Mucosa of rectum (tissue), 2 donors: ENCODE measurements at regions not wholly inside any gene's neighbourhood (a gene's known extent, or its start where the extent isn't known, plus 50 kb on each side); places are given as distances from the start of the nearest gene placed in this dataset.
"Not testable (repeated sequence)": the region's sequence is repeated elsewhere in the genome, so short reads cannot be mapped to it uniquely, and the experiment has no call there.

Source experiments
- H3K27ac ChIP-seq, 2 donors: one replicate each; pipeline ENCODE4 v1.7.0; 2013; ENCODE audit warnings: inconsistent platforms in 2 of 2, low read depth in 2 of 2, low read length in 2 of 2
- H3K27me3 ChIP-seq, 2 donors: one replicate each; pipeline ENCODE4 v1.7.0; 2013; ENCODE audit warnings: low read length in 2 of 2; ENCODE audit not compliant: control insufficient read depth in 2 of 2, insufficient read depth in 2 of 2
- H3K36me3 ChIP-seq, 2 donors: one replicate each; pipeline ENCODE4 v1.7.0; 2013; ENCODE audit warnings: low read length in 2 of 2; ENCODE audit not compliant: control insufficient read depth in 2 of 2, insufficient read depth in 2 of 2
- H3K4me1 ChIP-seq, 2 donors: one replicate each; pipeline ENCODE4 v1.7.0; 2013; ENCODE audit warnings: low read length in 2 of 2, mild to moderate bottlenecking in 1 of 2; ENCODE audit not compliant: control insufficient read depth in 2 of 2, insufficient read depth in 2 of 2
- H3K4me3 ChIP-seq, 2 donors: one replicate each; pipeline ENCODE4 v1.7.0; 2013; ENCODE audit warnings: low read length in 2 of 2
- H3K9ac ChIP-seq, 2 donors: one replicate each; pipeline ENCODE4 v1.7.0; 2013; ENCODE audit warnings: low read length in 2 of 2, low read depth in 1 of 2, mild to moderate bottlenecking in 1 of 2
- H3K9me3 ChIP-seq, 2 donors: one replicate each; pipeline ENCODE4 v1.7.0; 2013; ENCODE audit warnings: low read length in 2 of 2; ENCODE audit not compliant: control insufficient read depth in 2 of 2
- donor health status: healthy.
- donor health status: Normal muscosa, but diverticular disease.

GRCh38 chr6:86508230-86508629 is 429.1 kb upstream of the HTR1E start:
- H3K27ac ChIP-seq: no peak overlapping the region
- H3K9me3 ChIP-seq: peaks cover 0 to 3% of the 10 kb centered on the region in 2 donors
- no peak overlapping the region for H3K4me3 ChIP-seq
- H3K27me3 ChIP-seq: no peaks in the 10 kb centered on the region
- no peaks in the 10 kb centered on the region for H3K4me1 ChIP-seq
- no peak overlapping the region for H3K9ac ChIP-seq
- H3K36me3 ChIP-seq: no peaks in the 10 kb centered on the region

GRCh38 chr6:86502497-86502896 is 434.8 kb upstream of the HTR1E start:
- Histone ChIP-seq H3K36me3 (no peaks in the 10 kb centered on the region), H3K27ac (no peak overlapping the region), H3K9me3 (no peaks in the 10 kb centered on the region), H3K9ac (no peak overlapping the region), H3K27me3 (no peaks in the 10 kb centered on the region), H3K4me1 (no peaks in the 10 kb centered on the region), H3K4me3 (no peak overlapping the region)

GRCh38 chr6:86500035-86500434 is 437.3 kb upstream of the HTR1E start:
- no peaks in the 10 kb centered on the region for H3K27me3 ChIP-seq
- H3K36me3 ChIP-seq: no peaks in the 10 kb centered on the region
- H3K9me3 ChIP-seq: no peaks in the 10 kb centered on the region
- H3K9ac ChIP-seq: no peak overlapping the region
- H3K4me1 ChIP-seq: no peaks in the 10 kb centered on the region
- no peak overlapping the region for H3K27ac ChIP-seq
- no peak overlapping the region for H3K4me3 ChIP-seq

GRCh38 chr6:86489042-86489441 is 448.3 kb upstream of the HTR1E start:
- not testable (repeated sequence) for H3K4me3 ChIP-seq, H3K36me3 ChIP-seq, H3K9me3 ChIP-seq, H3K4me1 ChIP-seq, H3K9ac ChIP-seq, H3K27me3 ChIP-seq, H3K27ac ChIP-seq

GRCh38 chr6:86487660-86488221 is 449.6 kb upstream of the HTR1E start:
- no peak overlapping the region for H3K27ac ChIP-seq
- no peak overlapping the region for H3K9ac ChIP-seq
- H3K9me3 ChIP-seq: no peaks in the 10 kb centered on the region
- H3K27me3 ChIP-seq: no peaks in the 10 kb centered on the region
- H3K4me1 ChIP-seq: no peaks in the 10 kb centered on the region
- no peak overlapping the region for H3K4me3 ChIP-seq
- no peaks in the 10 kb centered on the region for H3K36me3 ChIP-seq

- H3K9me3 ChIP-seq, H3K27me3 ChIP-seq, H3K4me1 ChIP-seq, H3K4me3 ChIP-seq, H3K27ac ChIP-seq, H3K9ac ChIP-seq, H3K36me3 ChIP-seq: not testable (repeated sequence)
Measured at GRCh38 chr6:86478316-86478715, 459.0 kb upstream of the HTR1E start.

GRCh38 chr6:86477500-86478148 is 459.7 kb upstream of the HTR1E start:
- H3K4me3 ChIP-seq: no peak overlapping the region
- H3K27me3 ChIP-seq: no peaks in the 10 kb centered on the region
- H3K9ac ChIP-seq: no peak overlapping the region
- H3K9me3 ChIP-seq: peaks cover 0 to 4% of the 10 kb centered on the region in 2 donors
- H3K27ac ChIP-seq: no peak overlapping the region
- no peaks in the 10 kb centered on the region for H3K4me1 ChIP-seq
- H3K36me3 ChIP-seq: no peaks in the 10 kb centered on the region

GRCh38 chr6:86476311-86476710 is 461.0 kb upstream of the HTR1E start:
- Histone ChIP-seq H3K27ac (no peak overlapping the region), H3K36me3 (no peaks in the 10 kb centered on the region), H3K9ac (no peak overlapping the region), H3K4me1 (no peaks in the 10 kb centered on the region), H3K4me3 (no peak overlapping the region), H3K9me3 (peaks cover 0 to 4% of the 10 kb centered on the region in 2 donors), H3K27me3 (no peaks in the 10 kb centered on the region)

- Histone ChIP-seq H3K27ac (no peak overlapping the region), H3K4me3 (no peak overlapping the region), H3K9ac (no peak overlapping the region), H3K27me3 (no peaks in the 10 kb centered on the region), H3K36me3 (no peaks in the 10 kb centered on the region), H3K9me3 (peaks cover 0 to 4% of the 10 kb centered on the region in 2 donors), H3K4me1 (no peaks in the 10 kb centered on the region)
Measured at GRCh38 chr6:86474081-86474480, 463.2 kb upstream of the HTR1E start.

- H3K9ac ChIP-seq: no peak overlapping the region
- no peaks in the 10 kb centered on the region for H3K36me3 ChIP-seq
- no peak overlapping the region for H3K27ac ChIP-seq
- H3K27me3 ChIP-seq: no peaks in the 10 kb centered on the region
- H3K4me3 ChIP-seq: no peak overlapping the region
- no peaks in the 10 kb centered on the region for H3K4me1 ChIP-seq
- H3K9me3 ChIP-seq: peaks cover 0 to 4% of the 10 kb centered on the region in 2 donors
Measured at GRCh38 chr6:86471791-86472190, 465.5 kb upstream of the HTR1E start.
